DMS153 (cell line): ENCODE measurements at regions not wholly inside any gene's neighbourhood (a gene's known extent, or its start where the extent isn't known, plus 50 kb on each side); places are given as distances from the start of the nearest gene placed in this dataset.

Experiments used
- DNase-seq: peaks from one replicate; lab custom pipeline; 2025; lab: John Stamatoyannopoulos, UW

DNA sequence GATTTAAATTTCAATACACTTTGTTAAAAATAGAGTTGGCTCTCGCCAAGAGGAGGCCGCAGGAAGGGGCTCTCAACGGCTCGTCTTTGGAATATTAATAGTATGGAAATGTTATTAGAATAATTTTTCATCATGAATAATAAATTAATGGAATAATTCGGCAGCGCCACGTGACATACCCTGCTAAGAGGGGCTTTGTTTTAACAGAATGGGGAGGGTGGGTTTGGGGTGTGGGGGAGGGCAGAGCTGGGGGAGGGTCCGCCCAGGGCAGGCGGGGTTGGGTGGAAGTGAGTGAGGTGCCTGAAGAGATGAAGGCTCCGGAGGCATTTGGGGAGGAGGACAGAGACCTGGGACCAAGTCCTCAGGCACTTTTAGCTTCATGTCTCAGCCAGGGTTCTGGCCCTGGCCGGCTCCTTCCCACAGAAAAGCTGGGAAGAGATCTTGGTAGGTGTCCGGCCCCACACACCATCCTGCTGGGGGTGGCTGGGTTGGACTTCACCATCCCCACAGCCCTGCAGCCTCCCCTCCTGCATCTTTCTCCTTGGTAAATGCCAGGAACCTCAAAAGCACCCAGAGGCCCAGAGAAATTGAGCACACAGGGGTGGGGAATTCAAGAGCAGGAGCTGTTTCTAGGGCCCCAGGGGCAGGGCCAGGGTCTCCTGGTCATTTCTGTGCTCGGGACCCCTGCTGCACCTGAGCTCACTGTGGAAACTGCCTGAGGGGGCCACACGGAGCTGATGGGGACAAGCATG, 93.6 kb upstream of the BHLHE23 start:
- DNase-seq = no peak

DNA sequence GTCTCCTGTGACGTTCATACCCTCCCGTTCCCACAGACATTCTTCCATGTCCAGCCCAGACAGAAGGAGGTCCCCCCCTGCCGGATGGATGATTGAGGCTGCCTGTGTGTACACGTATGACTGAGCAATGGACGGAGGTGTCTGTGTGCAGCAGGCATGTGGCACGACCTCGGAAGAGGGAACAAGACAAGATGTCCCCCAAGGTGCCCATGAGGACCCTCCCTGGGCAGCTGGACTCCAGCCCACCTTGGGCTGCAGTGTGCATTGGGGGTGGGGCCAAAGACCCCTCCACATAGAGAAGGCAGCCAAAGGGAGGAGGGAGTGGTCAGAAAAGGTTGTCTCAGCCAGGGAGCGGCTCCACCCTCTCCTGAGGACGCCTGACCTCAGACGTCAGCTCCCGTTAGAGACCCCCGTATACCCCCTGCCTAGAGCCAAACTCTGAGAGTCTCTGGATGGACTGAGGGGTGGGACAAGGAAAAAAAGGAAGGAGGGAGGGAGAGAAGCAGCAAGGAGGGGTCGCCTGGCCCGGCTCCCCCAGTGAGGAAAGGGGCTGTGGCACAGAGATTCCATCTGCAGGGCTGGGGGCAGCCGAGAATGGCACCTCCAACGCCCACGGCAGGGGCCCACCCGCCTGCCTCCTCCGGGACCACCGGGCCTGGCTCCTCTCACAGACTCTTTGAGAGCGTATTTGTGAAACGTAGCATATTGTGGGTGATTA, 92.9 kb upstream of the BHLHE23 start:
- no peak for DNase-seq

- no peak for DNase-seq
Observed at GRCh38 chr20:63098195-63098810, 91.5 kb upstream of the BHLHE23 start.

- no peak for DNase-seq
Observed at GRCh38 chr20:63097336-63097831, 90.6 kb upstream of the BHLHE23 start.

- no peak for DNase-seq
Observed at GRCh38 chr20:63096681-63097335, 90.0 kb upstream of the BHLHE23 start.

- no peak for DNase-seq
Observed at GRCh38 chr20:63095718-63096654, 89.2 kb upstream of the BHLHE23 start.

DNA sequence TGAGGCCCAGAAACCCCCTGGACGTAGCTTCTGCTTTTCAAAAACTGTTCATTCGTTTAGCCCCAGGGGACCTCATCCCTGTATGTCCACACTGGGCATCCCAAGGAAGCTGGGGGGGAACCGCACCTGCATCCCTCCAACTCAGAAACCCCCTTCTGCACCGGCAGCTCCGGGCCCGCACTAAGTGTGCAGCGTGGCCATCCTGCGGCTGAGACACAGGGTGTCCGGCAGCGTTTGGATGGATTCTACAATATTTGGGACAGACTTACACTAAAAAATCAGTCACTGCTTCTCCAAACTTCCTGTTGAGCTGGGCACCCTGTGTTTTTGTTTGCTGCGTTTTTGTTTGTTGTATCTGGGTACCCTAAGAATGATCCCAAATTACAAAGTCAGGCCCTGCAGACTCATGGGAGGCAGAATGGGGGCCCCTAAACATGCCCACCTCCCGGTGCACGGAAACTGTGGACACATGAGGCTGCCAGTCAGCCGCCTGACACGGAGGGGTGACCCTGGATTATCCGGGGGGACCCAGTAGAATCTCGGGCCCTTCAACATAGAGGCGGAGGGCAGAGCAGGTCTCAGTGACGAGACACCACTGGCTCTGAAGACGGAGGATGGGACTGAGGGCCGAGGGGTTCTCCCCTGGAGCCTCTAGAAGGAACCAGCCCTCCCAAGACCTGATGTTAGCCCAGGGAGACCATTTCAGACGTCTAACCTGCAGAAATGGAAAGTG, 88.2 kb upstream of the BHLHE23 start:
- no peak for DNase-seq

DNA sequence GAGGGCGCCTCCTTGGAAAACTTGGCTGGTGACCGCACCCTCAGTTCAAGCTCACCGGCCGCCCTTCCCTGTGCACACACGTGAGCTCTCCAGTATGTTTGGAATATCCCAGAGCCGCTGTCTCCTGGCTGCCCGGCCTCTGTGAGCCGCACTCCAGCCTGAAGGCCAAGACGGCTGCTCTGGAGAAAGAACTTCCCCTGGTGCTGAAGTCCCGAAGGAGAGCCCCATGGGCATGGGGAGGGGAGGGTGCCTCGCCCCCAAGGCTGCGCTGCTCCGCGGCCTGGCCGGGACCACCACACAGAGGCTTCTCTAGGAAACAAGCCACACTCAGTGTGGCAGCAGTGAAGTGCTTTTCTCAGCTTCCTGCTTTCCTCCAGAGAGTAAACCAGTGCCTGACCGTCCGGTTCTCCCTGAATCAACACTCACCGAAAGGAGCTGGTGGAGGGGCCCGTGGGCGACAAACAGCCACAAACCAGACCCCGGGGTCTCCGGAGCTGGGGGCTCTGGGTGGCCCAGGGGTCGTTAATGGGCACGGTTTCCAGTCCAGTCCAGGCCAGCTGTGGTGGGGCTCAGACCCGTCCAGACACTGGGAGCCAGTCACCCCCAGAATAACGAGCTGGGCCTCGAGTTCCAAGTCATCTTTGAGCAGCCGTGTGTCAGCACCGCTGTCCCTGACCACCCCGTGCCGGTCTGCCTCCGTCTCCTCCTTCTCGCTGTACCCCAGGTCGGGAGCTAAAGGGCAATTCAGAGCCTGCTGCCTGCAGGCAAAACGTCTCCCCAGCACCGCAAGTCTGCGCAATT, 87.4 kb upstream of the BHLHE23 start:
- DNase-seq = no peak

- DNase-seq = no peak
Observed at GRCh38 chr20:63092660-63093215, 86.0 kb upstream of the BHLHE23 start.

DNA sequence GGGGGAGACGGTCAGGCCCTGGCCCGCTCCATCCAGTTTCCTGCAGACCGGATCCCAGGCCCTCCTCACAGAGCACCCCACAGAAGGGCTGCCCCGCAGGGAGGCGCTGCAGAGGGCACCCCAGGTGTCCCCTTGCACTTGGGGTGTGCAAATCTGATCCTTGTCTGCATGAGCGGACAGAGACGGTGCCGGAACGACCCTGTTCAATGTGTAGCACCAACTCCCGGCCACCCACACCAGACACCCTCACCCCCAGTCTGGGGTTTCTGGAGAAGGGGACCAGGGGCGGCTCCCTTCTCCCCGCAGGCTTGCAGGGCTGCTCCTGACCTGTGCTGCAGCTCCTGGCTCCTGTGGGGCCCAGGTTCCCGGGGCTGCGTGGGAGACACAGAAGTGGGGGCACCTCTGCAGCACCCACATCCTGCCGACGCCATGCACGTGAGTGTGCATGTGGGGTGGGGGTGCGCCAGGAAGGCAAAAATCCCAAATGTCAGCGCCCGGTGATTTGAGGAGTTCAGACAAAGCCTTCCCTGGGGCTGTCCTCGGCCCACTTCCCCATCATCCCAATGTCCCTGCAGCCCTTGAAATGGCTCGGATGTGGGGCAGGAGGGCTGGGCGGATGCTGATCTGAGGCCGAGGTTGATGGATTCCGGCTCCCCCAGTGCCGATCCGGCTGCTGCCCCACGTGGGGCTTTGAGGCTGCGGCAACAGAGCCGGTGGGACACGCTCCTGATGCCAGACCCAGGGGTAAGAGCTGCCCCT, 85.3 kb upstream of the BHLHE23 start:
- no peak for DNase-seq

DNA sequence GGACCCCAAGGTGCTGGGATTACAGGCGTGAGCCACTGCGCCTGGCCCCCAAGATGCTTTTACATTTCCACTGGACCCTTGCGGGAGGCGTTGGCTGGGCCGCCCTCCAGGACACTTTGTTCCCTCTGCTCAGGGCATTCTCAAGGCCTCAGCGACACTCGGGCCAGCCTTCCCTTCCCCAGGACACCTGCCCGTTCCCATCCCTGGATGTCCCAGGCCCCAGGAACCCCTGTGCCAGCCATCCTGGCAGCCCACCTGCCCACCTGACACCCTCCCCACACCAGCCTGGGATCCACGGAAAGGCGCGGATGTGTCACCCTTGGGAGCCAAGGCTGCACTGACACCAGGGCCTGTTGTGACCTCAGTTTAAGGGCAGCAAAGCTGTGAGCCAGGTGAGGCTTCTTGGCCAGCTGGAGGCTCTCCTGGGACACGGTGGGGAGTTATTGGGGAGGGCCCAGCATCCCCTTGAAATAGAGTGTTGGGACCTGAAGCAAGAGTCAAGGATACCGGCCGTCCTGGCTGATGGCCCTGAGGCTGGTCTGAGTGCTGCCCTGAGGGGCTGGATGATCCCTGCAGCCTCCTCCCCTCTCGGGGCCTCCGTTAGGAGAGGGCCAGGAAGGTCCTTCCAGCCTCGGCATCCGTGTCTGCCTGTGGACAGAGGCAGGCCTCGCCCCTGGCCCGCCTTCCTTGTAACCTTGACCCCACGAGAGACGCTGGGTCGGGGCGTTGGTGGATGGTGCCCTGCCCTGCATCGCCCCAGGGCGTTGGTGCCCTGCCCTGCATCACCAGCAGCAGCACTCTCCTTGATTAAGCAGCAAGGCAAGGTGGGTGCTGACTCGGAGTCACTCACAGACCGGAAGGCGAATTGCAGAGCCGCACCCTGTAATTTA, 84.2 kb upstream of the BHLHE23 start:
- DNase-seq = no peak

- no peak for DNase-seq
Observed at GRCh38 chr20:63090052-63090451, 83.3 kb upstream of the BHLHE23 start.

- peak; percentile 29 for DNase-seq
Observed at GRCh38 chr20:63089051-63089907, 82.5 kb upstream of the BHLHE23 start.

DNA sequence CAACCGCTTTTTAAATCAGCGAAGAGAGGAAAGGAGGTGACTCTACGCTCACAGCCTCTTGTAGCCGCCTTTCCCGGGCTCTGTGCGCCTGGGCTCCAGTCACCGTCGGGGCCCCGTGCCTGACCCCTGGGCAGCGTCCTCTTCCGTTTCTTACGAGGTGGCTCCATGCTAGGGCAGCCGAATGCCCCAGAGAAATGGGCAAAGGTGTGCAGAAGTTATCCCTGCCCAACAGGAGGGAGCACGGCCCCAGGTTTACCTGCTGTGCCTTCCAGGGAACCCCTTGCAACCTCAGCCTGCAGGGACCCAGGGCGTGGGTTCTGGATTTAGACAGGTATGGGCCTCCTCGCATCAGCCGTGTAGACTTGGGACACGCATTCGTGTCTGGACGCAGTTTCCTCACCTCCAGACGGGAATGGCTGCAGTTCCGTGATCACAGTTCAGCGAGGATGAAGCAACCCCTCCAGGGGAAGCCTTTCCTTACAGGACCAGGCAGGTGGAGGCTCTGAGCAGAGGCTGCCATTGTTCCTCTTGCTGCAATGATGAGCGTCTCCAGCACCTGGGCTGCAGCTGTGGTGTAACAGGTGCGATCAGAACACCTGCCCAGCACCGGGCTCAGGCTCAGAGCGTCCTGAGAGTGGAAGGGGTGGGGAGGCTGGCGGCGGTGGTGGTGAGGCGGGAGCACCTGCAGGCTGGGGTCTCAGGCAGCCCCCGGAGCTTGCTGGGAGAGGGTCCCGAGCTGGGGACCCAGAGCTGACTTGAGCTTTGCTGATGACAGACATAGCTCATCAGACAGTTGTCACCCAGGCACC, 81.3 kb upstream of the BHLHE23 start:
- DNase-seq = peak; percentile 54

- DNase-seq = no peak
Observed at GRCh38 chr20:63087236-63087871, 80.6 kb upstream of the BHLHE23 start.
